Liver (tissue), 8 donors: ENCODE measurements at regions not wholly inside any gene's neighbourhood (a gene's known extent, or its start where the extent isn't known, plus 50 kb on each side); places are given as distances from the start of the nearest gene placed in this dataset.

Experiments used
- DNase-seq: peaks from one replicate; pipeline ENCODE4 v3.0.0-alpha.2; 2017; ENCODE audit warnings: low spot score
- H3K27ac ChIP-seq, 2 donors: one replicate each; pipeline ENCODE4 v1.7.0; 2013; ENCODE audit warnings: inconsistent platforms in 2 of 2, low read length in 2 of 2, control low read depth in 1 of 2, low read depth in 1 of 2, mild to moderate bottlenecking in 1 of 2
- H3K27me3 ChIP-seq, 4 donors: one replicate each; pipeline versions ENCODE4 v1.6.1 to v1.7.0; 2013; ENCODE audit warnings: low read length in 3 of 4, inconsistent platforms in 1 of 4, mild to moderate bottlenecking in 1 of 4, moderate library complexity in 1 of 4; ENCODE audit not compliant: control insufficient read depth in 4 of 4, insufficient read depth in 4 of 4
- H3K36me3 ChIP-seq, 4 donors: one replicate each; pipeline versions ENCODE4 v1.6.1 to v1.7.0; 2013; ENCODE audit warnings: low read length in 3 of 4, mild to moderate bottlenecking in 3 of 4, low read depth in 1 of 4, moderate library complexity in 1 of 4; ENCODE audit not compliant: control insufficient read depth in 4 of 4, insufficient read depth in 3 of 4
- H3K4me1 ChIP-seq, 4 donors: one replicate each; pipeline versions ENCODE4 v1.6.1 to v1.7.0; 2013; ENCODE audit warnings: low read length in 3 of 4, mild to moderate bottlenecking in 3 of 4, moderate library complexity in 1 of 4; ENCODE audit not compliant: control insufficient read depth in 4 of 4, insufficient read depth in 4 of 4
- H3K4me3 ChIP-seq, 3 donors: one replicate each; pipeline versions ENCODE4 v1.6.1 to v1.7.0; 2013; ENCODE audit warnings: low read length in 3 of 3, control low read depth in 1 of 3, low read depth in 1 of 3, mild to moderate bottlenecking in 1 of 3
- H3K9ac ChIP-seq, 2 donors: one replicate each; pipeline ENCODE4 v1.7.0; 2013; ENCODE audit warnings: low read length in 2 of 2, mild to moderate bottlenecking in 2 of 2, moderate library complexity in 2 of 2, control low read depth in 1 of 2, low read depth in 1 of 2
- H3K9me3 ChIP-seq, 4 donors: one replicate each; pipeline versions ENCODE4 v1.6.1 to v1.7.0; 2013; ENCODE audit warnings: low read length in 3 of 4; ENCODE audit not compliant: control insufficient read depth in 4 of 4
- CTCF ChIP-seq: fragments of 150-350 bp; IDR thresholded peaks from 2 replicates; pipeline ENCODE4 v1.5.1; 2017; ENCODE audit warnings: improper control_type of control experiment, low read depth, low read length; ENCODE audit not compliant: missing input control
- EGR1 ChIP-seq, 2 donors: IDR thresholded peaks; 2 replicates each; pipeline ENCODE4 v1.6.1; 2016 to 2018; ENCODE audit warnings: antibody characterized with exemption in 2 of 2, low read depth in 2 of 2
- FOXA1 ChIP-seq: IDR thresholded peaks from 2 replicates; pipeline ENCODE4 v1.6.1; 2016; ENCODE audit warnings: antibody characterized with exemption
- FOXA2 ChIP-seq: IDR thresholded peaks from 2 replicates; pipeline ENCODE4 v1.6.1; 2016; ENCODE audit warnings: antibody characterized with exemption
- GABPA ChIP-seq, 2 donors: IDR thresholded peaks in 1 of 2; conservative IDR thresholded peaks in 1 of 2; 2 replicates each; pipeline ENCODE4 v1.6.1; 2016; ENCODE audit warnings: antibody characterized with exemption in 2 of 2, mild to moderate bottlenecking in 1 of 2, moderate library complexity in 1 of 2
- HNF4A ChIP-seq, 2 donors: conservative IDR thresholded peaks; 2 replicates each; pipeline ENCODE4 v1.6.1; 2016; ENCODE audit warnings: antibody characterized with exemption in 2 of 2, mild to moderate bottlenecking in 2 of 2
- HNF4G ChIP-seq: IDR thresholded peaks from 2 replicates; pipeline ENCODE4 v1.6.1; 2016; ENCODE audit warnings: antibody characterized with exemption
- JUND ChIP-seq, 2 donors: IDR thresholded peaks; 2 replicates each; pipeline ENCODE4 v1.6.1; 2016; ENCODE audit warnings: antibody characterized with exemption in 2 of 2
- MAX ChIP-seq: IDR thresholded peaks from 2 replicates; pipeline ENCODE4 v1.6.1; 2016; ENCODE audit warnings: antibody characterized with exemption
- RAD21 ChIP-seq, 2 donors: IDR thresholded peaks; 2 replicates each; pipeline ENCODE4 v1.6.1; 2016; ENCODE audit warnings: antibody characterized with exemption in 2 of 2, mild to moderate bottlenecking in 2 of 2
- REST ChIP-seq: IDR thresholded peaks from 2 replicates; pipeline ENCODE4 v1.6.1; 2016; ENCODE audit warnings: antibody characterized with exemption, mild to moderate bottlenecking
- RXRA ChIP-seq, 2 donors: IDR thresholded peaks; 2 replicates each; pipeline ENCODE4 v1.6.1; 2017 to 2018; ENCODE audit warnings: antibody characterized with exemption in 2 of 2, mild to moderate bottlenecking in 1 of 2
- SP1 ChIP-seq: IDR thresholded peaks from 2 replicates; pipeline ENCODE4 v1.6.1; 2018; ENCODE audit warnings: antibody characterized with exemption, mild to moderate bottlenecking
- TAF1 ChIP-seq: conservative IDR thresholded peaks from 2 replicates; pipeline ENCODE4 v1.6.1; 2016; ENCODE audit warnings: antibody characterized with exemption, mild to moderate bottlenecking
- YY1 ChIP-seq: IDR thresholded peaks from 2 replicates; pipeline ENCODE4 v1.6.1; 2016; ENCODE audit warnings: antibody characterized with exemption, mild to moderate bottlenecking
- WGBS: extraction: QIAGEN DNeasy Blood & Tissue Kit; methylation state at CpG from one replicate; pipeline ENCODE4 v1.1.7; 2013; 5-methylcytosine and 5-hydroxymethylcytosine counted together
- donor health status: healthy.
- donor health status: healthy.
- donor health status: healthy.
- donor health status: healthy.
- donor health status: healthy.

- H3K27ac ChIP-seq: no peak overlapping the region
- WGBS: 84% methylated on average over 8 of the region's 8 CpGs
- H3K4me3 ChIP-seq: no peak overlapping the region
- no peak overlapping the region for H3K9ac ChIP-seq
- no peak for DNase-seq
- no peaks in the 10 kb centered on the region for H3K9me3 ChIP-seq
- no peaks in the 10 kb centered on the region for H3K27me3 ChIP-seq
- H3K36me3 ChIP-seq: no peaks in the 10 kb centered on the region
- H3K4me1 ChIP-seq: peaks cover 2 to 34% (median 20%) of the 10 kb centered on the region in 4 donors
- TF ChIP-seq HNF4G: no peak
- TF ChIP-seq SP1: no peak
- no peak for TF ChIP-seq RAD21 (IDR thresholded peaks at IDR 0.05)
- TF ChIP-seq YY1: no peak
- TF ChIP-seq MAX: no peak
- TF ChIP-seq REST: no peak
- no peak for TF ChIP-seq GABPA (IDR thresholded peaks at IDR 0.05 in 1 of 2, conservative IDR thresholded peaks at IDR 0.05 in 1 of 2)
- no peak for TF ChIP-seq CTCF
Measured at GRCh38 chr18:76622651-76623050, 127.6 kb upstream of the ZNF516 start.

- Histone ChIP-seq H3K27ac (no peak overlapping the region), H3K4me1 (peaks cover 2 to 34% (median 22%) of the 10 kb centered on the region in 4 donors), H3K9me3 (no peaks in the 10 kb centered on the region), H3K9ac (peak overlapping the region in 1 of 2 donors; percentile 55), H3K4me3 (peak overlapping the region in 2 of 3 donors; percentile 33 to 43), H3K27me3 (no peaks in the 10 kb centered on the region), H3K36me3 (no peaks in the 10 kb centered on the region)
- no peak for DNase-seq
- WGBS: 27% methylated on average over 12 of the region's 12 CpGs
- TF ChIP-seq RXRA (IDR thresholded peaks at IDR 0.05) (no peak), RAD21 (IDR thresholded peaks at IDR 0.05) (peak in 1 of 2 donors; percentile 7)
Measured at GRCh38 chr18:76621782-76622495, 126.9 kb upstream of the ZNF516 start.

GRCh38 chr18:76621226-76621625 is 126.2 kb upstream of the ZNF516 start:
- WGBS: 22% methylated on average over 9 of the region's 9 CpGs
- TF ChIP-seq YY1 (no peak), JUND (IDR thresholded peaks at IDR 0.05) (no peak), FOXA2 (peak; percentile 18), EGR1 (IDR thresholded peaks at IDR 0.05; ENCODE audit: low read depth in 2 of 2) (no peak), TAF1 (no peak), HNF4G (no peak), CTCF (no peak), RXRA (IDR thresholded peaks at IDR 0.05) (no peak), HNF4A (conservative IDR thresholded peaks at IDR 0.05) (peak in 1 of 2 donors; percentile 21), FOXA1 (no peak)
- Histone ChIP-seq H3K27ac (no peak overlapping the region), H3K9ac (no peak overlapping the region), H3K36me3 (no peaks in the 10 kb centered on the region), H3K27me3 (no peaks in the 10 kb centered on the region), H3K4me1 (peaks cover 2 to 37% (median 27%) of the 10 kb centered on the region in 4 donors), H3K9me3 (no peaks in the 10 kb centered on the region), H3K4me3 (peak overlapping the region in 1 of 3 donors; percentile 33)
- no peak for DNase-seq
